SU-DHL-6 (cell line): ENCODE measurements at regions not wholly inside any gene's neighbourhood (a gene's known extent, or its start where the extent isn't known, plus 50 kb on each side); places are given as distances from the start of the nearest gene placed in this dataset.

ENCODE experiments used
- CTCF ChIP-seq: fragments of 200-600 bp; sonication (generic); IDR thresholded peaks from one replicate; pipeline ENCODE4 v1.5.1; 2017; ENCODE audit warnings: antibody characterized with exemption, mild to moderate bottlenecking, low read length, moderate library complexity; ENCODE audit not compliant: insufficient read depth, poor library complexity, severe bottlenecking
- EZH2phosphoT487 ChIP-seq: fragments of 200-600 bp; sonication (generic), shearing (Covaris generic); conservative IDR thresholded peaks from 2 replicates; pipeline ENCODE4 v1.6.1; 2018; ENCODE audit warnings: mild to moderate bottlenecking, antibody characterized with exemption, low read length, moderate library complexity, mixed read lengths

- TF ChIP-seq CTCF, result no peak
- TF ChIP-seq EZH2phosphoT487, result no peak
These were observed 246.9 kb downstream of the MPDZ start for GRCh38 chr9:13032585-13032984.
